ENCODE measurements at regions not wholly inside any gene's neighbourhood (a gene's known extent, or its start where the extent isn't known, plus 50 kb on each side); places are given as distances from the start of the nearest gene placed in this dataset.

GRCh38 chr6:27811451-27811772, 100.8 kb downstream of the OR2B2 start:
- H3K27me3 Mint-ChIP-seq (ENCODE audit: insufficient read depth, unreplicated experiment): no peaks in the 10 kb centered on the region
- no peaks in the 10 kb centered on the region for H3K9me3 Mint-ChIP-seq (ENCODE audit: unreplicated experiment)
- intact Hi-C loops (cut with micrococcal nuclease): loop anchor here (10.0 kb wide), 3 partner anchors 273 to 1777 kb away; partner anchors contain the start of gene ZNF165
- peaks cover 20% of the 10 kb centered on the region for H3K4me1 Mint-ChIP-seq (ENCODE audit: insufficient read depth, unreplicated experiment)
- no peak for TF ChIP-seq CTCF (IDR thresholded peaks at IDR 0.05; ENCODE audit: unreplicated experiment)
- CTCF ChIA-PET: interaction anchor here (0.6 to 3.2 kb wide), 6 partner anchors 9 to 1724 kb away, joined by 3 to 10 read pairs (median 6); partner anchors contain the start of gene HFE
- no TSS peak for BruUV-seq (replicated peaks)
- DNase-seq (ENCODE audit: unreplicated experiment): no peak
- peaks cover 13% of the 10 kb centered on the region for H3K36me3 Mint-ChIP-seq (ENCODE audit: insufficient read depth, unreplicated experiment)
- peak overlapping the region; percentile 86 for H3K4me3 Mint-ChIP-seq (ENCODE audit: unreplicated experiment)
- peak overlapping the region; percentile 94 for H3K27ac Mint-ChIP-seq (ENCODE audit: low read depth, unreplicated experiment)
- POLR2A ChIA-PET: interaction anchor here (0.6 to 10.8 kb wide), 29 partner anchors 10 to 1785 kb away, joined by 3 to 690 read pairs (median 13); partner anchors contain the start of gene ZKSCAN8

GRCh38 chr6:27810768-27811450, 101.3 kb downstream of the OR2B2 start:
- Mint-ChIP-seq H3K4me3 (ENCODE audit: unreplicated experiment) (peak overlapping the region; percentile 86), H3K27ac (ENCODE audit: low read depth, unreplicated experiment) (peak overlapping the region; percentile 94), H3K9me3 (ENCODE audit: unreplicated experiment) (no peaks in the 10 kb centered on the region), H3K4me1 (ENCODE audit: insufficient read depth, unreplicated experiment) (peaks cover 20% of the 10 kb centered on the region), H3K27me3 (ENCODE audit: insufficient read depth, unreplicated experiment) (no peaks in the 10 kb centered on the region), H3K36me3 (ENCODE audit: insufficient read depth, unreplicated experiment) (peaks cover 13% of the 10 kb centered on the region)
- POLR2A ChIA-PET: interaction anchor here (0.6 to 10.8 kb wide), 40 partner anchors 11 to 1785 kb away, joined by 3 to 690 read pairs (median 13); partner anchors contain the start of gene ZKSCAN8
- no peak for TF ChIP-seq CTCF (IDR thresholded peaks at IDR 0.05; ENCODE audit: unreplicated experiment)
- CTCF ChIA-PET: interaction anchor here (0.6 to 3.2 kb wide), 8 partner anchors 9 to 1724 kb away, joined by 3 to 10 read pairs (median 5); partner anchors contain the start of gene HFE
- DNase-seq (ENCODE audit: unreplicated experiment): no peak
- intact Hi-C loops (cut with micrococcal nuclease): loop anchor here (10.0 kb wide), 3 partner anchors 274 to 1776 kb away; partner anchors contain the start of gene ZNF165
- no TSS peak for BruUV-seq (replicated peaks)

- H3K9me3 Mint-ChIP-seq (ENCODE audit: unreplicated experiment): no peaks in the 10 kb centered on the region
- TSS peak; percentile 50 for BruUV-seq (replicated peaks)
- intact Hi-C loops (cut with micrococcal nuclease): loop anchor here (2.0 to 10.0 kb wide), 4 partner anchors 83 to 1775 kb away; partner anchors contain the start of gene ZNF165
- DNase-seq (ENCODE audit: unreplicated experiment): peak; percentile 96
- peak overlapping the region; percentile 86 for H3K4me3 Mint-ChIP-seq (ENCODE audit: unreplicated experiment)
- no peak for TF ChIP-seq CTCF (IDR thresholded peaks at IDR 0.05; ENCODE audit: unreplicated experiment)
- ChIA-PET POLR2A (interaction anchor here (0.8 to 10.8 kb wide), 48 partner anchors 11 to 1788 kb away, joined by 3 to 690 read pairs (median 8); partner anchors contain the start of gene ZNF184), CTCF (interaction anchor here (0.5 to 3.2 kb wide), 6 partner anchors 10 to 622 kb away, joined by 3 to 10 read pairs (median 4); a partner anchor contains a TSS)
- H3K36me3 Mint-ChIP-seq (ENCODE audit: insufficient read depth, unreplicated experiment): peaks cover 13% of the 10 kb centered on the region
- no peaks in the 10 kb centered on the region for H3K27me3 Mint-ChIP-seq (ENCODE audit: insufficient read depth, unreplicated experiment)
- H3K27ac Mint-ChIP-seq (ENCODE audit: low read depth, unreplicated experiment): peak overlapping the region; percentile 94
- peaks cover 20% of the 10 kb centered on the region for H3K4me1 Mint-ChIP-seq (ENCODE audit: insufficient read depth, unreplicated experiment)
Observed at GRCh38 chr6:27809939-27810767, 102.0 kb downstream of the OR2B2 start.

Data from MCF 10A (cell line).